OCI-LY7 (cell line): ENCODE measurements at regions not wholly inside any gene's neighbourhood (a gene's known extent, or its start where the extent isn't known, plus 50 kb on each side); places are given as distances from the start of the nearest gene placed in this dataset.

Experiments
- BruUV-seq: library from RNA; stranded (reverse); fragments of 400-500 nt; replicated peaks from 2 replicates; lab custom pipeline; 2021; lab: Mats Ljungman, UMichigan
- CTCF ChIA-PET: fragments of 300-600 bp; sonication (Branson Sonifier 250); formaldehyde crosslinking; loops from one replicate; lab custom pipeline; 2022; ENCODE audit warnings: antibody characterized with exemption; ENCODE audit not compliant: unreplicated experiment; lab: Charles Lee
- POLR2A ChIA-PET: fragments of 300-600 bp; sonication (Branson Sonifier 250); formaldehyde crosslinking; loops from one replicate; lab custom pipeline; 2022; ENCODE audit warnings: antibody characterized with exemption; lab: Charles Lee
- DNase-seq: peaks from one replicate; pipeline ENCODE4 v3.0.0-alpha.2; 2015; ENCODE audit warnings: low spot score
- H2AFZ ChIP-seq: fragments of 200-600 bp; sonication (generic), shearing (Covaris generic); 2 replicates; pipeline ENCODE4 v1.6.1; 2014; ENCODE audit warnings: mild to moderate bottlenecking, antibody characterized with exemption, low read length, moderate library complexity
- H3K27ac ChIP-seq: fragments of 200-600 bp; sonication (generic); 2 replicates; pipeline ENCODE4 v1.5.1; 2014; ENCODE audit warnings: mixed run types, low read depth, mild to moderate bottlenecking, moderate library complexity, low read length, inconsistent platforms; ENCODE audit not compliant: poor library complexity, severe bottlenecking
- H3K36me3 ChIP-seq: fragments of 200-600 bp; sonication (generic); 2 replicates; pipeline ENCODE4 v1.6.1; 2014; ENCODE audit warnings: mild to moderate bottlenecking, antibody characterized with exemption, low read length, moderate library complexity, mixed read lengths; ENCODE audit not compliant: insufficient read depth
- H3K4me1 ChIP-seq: fragments of 200-600 bp; sonication (generic); 2 replicates; pipeline ENCODE4 v1.5.1; 2014; ENCODE audit warnings: mild to moderate bottlenecking, low read length; ENCODE audit not compliant: insufficient read depth, poor library complexity, severe bottlenecking
- H3K4me2 ChIP-seq: fragments of 200-600 bp; sonication (generic); 2 replicates; pipeline ENCODE4 v1.6.1; 2014; ENCODE audit warnings: mild to moderate bottlenecking, low read length
- H3K4me3 ChIP-seq: fragments of 200-600 bp; sonication (generic); 2 replicates; pipeline ENCODE4 v1.5.1; 2014; ENCODE audit warnings: mild to moderate bottlenecking, low read depth, low read length; ENCODE audit not compliant: poor library complexity, severe bottlenecking
- H3K79me2 ChIP-seq: fragments of 200-600 bp; sonication (generic); 2 replicates; pipeline ENCODE4 v1.6.1; 2016; ENCODE audit warnings: low read depth, mild to moderate bottlenecking, low read length, moderate library complexity, mixed read lengths; ENCODE audit not compliant: insufficient read depth
- H3K9me2 ChIP-seq: fragments of 200-600 bp; sonication (generic); 2 replicates; pipeline ENCODE4 v1.6.1; 2016; ENCODE audit warnings: mild to moderate bottlenecking, low read length, mixed read lengths; ENCODE audit not compliant: insufficient read depth
- H3K9me3 ChIP-seq: fragments of 200-600 bp; sonication (generic); 2 replicates; pipeline ENCODE4 v1.6.1; 2014; ENCODE audit warnings: mild to moderate bottlenecking, mixed run types, low read length, mixed read lengths
- H4K20me1 ChIP-seq: fragments of 200-600 bp; sonication (generic); 2 replicates; pipeline ENCODE4 v1.6.1; 2014; ENCODE audit warnings: mild to moderate bottlenecking, antibody characterized with exemption, low read length, moderate library complexity, mixed read lengths; ENCODE audit not compliant: insufficient read depth
- EZH2phosphoT487 ChIP-seq: fragments of 200-600 bp; sonication (generic); IDR thresholded peaks from 2 replicates; pipeline ENCODE4 v1.6.1; 2018; ENCODE audit warnings: low read depth, borderline replicate concordance, mild to moderate bottlenecking, mixed run types, antibody characterized with exemption, low read length, moderate library complexity, mixed read lengths
- intact Hi-C: fragments of 100-400 bp; cut with micrococcal nuclease; formaldehyde crosslinking; loops from one replicate; pipeline ENCODE4 v1.10.0; 2022; ENCODE audit not compliant: unreplicated experiment
- TF ChIP-seq, protein P1 (sequence below): fragments of 200-600 bp; sonication (generic); conservative IDR thresholded peaks from 2 replicates; pipeline ENCODE4 v1.5.1; 2014; ENCODE audit warnings: mild to moderate bottlenecking, antibody characterized with exemption, low read length, moderate library complexity, mixed read lengths

DNA sequence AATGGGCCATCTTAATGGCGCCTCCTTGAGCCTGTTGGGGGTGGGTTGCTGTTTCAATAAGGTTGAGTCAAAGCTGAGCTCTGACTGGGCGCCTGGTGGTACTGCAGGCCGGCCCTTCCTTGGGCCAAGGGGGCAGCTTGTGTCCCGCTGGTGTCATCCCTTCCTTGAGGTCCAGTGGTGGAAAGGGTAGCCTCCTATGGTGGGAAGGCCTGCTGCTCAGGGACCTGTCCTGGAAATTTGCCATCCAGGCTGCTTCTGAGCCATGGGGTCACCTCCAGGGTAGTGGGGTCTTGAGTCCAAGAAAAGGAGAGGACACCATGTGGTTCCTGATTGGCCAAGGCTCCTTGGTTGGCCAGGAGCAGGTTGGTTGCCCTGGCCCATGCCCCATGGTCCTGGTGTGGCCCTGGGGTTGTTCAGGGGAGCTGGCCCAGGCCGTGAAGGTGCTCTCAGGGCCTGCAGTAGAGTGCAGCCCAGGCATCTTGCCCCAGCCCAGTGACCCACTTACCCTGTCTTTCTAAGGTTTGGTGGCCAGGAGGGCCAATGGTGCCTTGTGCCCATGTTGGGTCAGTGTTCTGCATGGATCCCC, 188.7 kb downstream of the UBE3A start:
- Histone ChIP-seq H3K27ac (no peak overlapping the region), H3K9me3 (no peaks in the 10 kb centered on the region), H3K36me3 (no peaks in the 10 kb centered on the region), H3K4me3 (no peak overlapping the region), H3K9me2 (no peaks in the 10 kb centered on the region), H3K4me2 (no peak overlapping the region), H2AFZ (no peak overlapping the region), H4K20me1 (no peaks in the 10 kb centered on the region), H3K79me2 (no peaks in the 10 kb centered on the region), H3K4me1 (no peaks in the 10 kb centered on the region)
- DNase-seq = no peak
- ChIA-PET CTCF (no interaction called here), POLR2A (no interaction called here)
- BruUV-seq = no TSS peak
- intact Hi-C loops = no loop called here
- TF ChIP-seq EZH2phosphoT487 = no peak
- TF ChIP-seq, protein P1, sequence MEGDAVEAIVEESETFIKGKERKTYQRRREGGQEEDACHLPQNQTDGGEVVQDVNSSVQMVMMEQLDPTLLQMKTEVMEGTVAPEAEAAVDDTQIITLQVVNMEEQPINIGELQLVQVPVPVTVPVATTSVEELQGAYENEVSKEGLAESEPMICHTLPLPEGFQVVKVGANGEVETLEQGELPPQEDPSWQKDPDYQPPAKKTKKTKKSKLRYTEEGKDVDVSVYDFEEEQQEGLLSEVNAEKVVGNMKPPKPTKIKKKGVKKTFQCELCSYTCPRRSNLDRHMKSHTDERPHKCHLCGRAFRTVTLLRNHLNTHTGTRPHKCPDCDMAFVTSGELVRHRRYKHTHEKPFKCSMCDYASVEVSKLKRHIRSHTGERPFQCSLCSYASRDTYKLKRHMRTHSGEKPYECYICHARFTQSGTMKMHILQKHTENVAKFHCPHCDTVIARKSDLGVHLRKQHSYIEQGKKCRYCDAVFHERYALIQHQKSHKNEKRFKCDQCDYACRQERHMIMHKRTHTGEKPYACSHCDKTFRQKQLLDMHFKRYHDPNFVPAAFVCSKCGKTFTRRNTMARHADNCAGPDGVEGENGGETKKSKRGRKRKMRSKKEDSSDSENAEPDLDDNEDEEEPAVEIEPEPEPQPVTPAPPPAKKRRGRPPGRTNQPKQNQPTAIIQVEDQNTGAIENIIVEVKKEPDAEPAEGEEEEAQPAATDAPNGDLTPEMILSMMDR = no peak

- no TSS peak for BruUV-seq
- H3K79me2 ChIP-seq = no peaks in the 10 kb centered on the region
- H3K9me3 ChIP-seq = no peaks in the 10 kb centered on the region
- TF ChIP-seq, protein P1 = no peak
- TF ChIP-seq EZH2phosphoT487 = no peak
- no peak overlapping the region for H3K4me3 ChIP-seq
- ChIA-PET POLR2A (no interaction called here), CTCF (no interaction called here)
- H3K9me2 ChIP-seq = no peaks in the 10 kb centered on the region
- H3K36me3 ChIP-seq = no peaks in the 10 kb centered on the region
- no peaks in the 10 kb centered on the region for H4K20me1 ChIP-seq
- no peak overlapping the region for H3K27ac ChIP-seq
- no peak overlapping the region for H2AFZ ChIP-seq
- intact Hi-C loops = no loop called here
- no peaks in the 10 kb centered on the region for H3K4me1 ChIP-seq
- no peak overlapping the region for H3K4me2 ChIP-seq
- no peak for DNase-seq
Observed at GRCh38 chr15:25250906-25251622, 187.8 kb downstream of the UBE3A start.
